Thyroid gland (tissue), 4 donors: ENCODE measurements at regions not wholly inside any gene's neighbourhood (a gene's known extent, or its start where the extent isn't known, plus 50 kb on each side); places are given as distances from the start of the nearest gene placed in this dataset.

Experiments used
- CTCF ChIP-seq, 6 experiments: fragments of 200-600 bp in 3 of 6; fragments of 450-650 bp in 3 of 6; sonication (generic) in 3 of 6; IDR thresholded peaks; one replicate each; pipeline ENCODE4 v1.5.1; 2016 to 2019; ENCODE audit warnings: antibody characterized with exemption in 6 of 6, mild to moderate bottlenecking in 2 of 6, inconsistent platforms in 1 of 6, moderate library complexity in 1 of 6
- POLR2A ChIP-seq, 2 donors: fragments of 450-650 bp; IDR thresholded peaks; one replicate each; pipeline ENCODE4 v1.6.1; 2017; ENCODE audit warnings: antibody characterized with exemption in 2 of 2, mild to moderate bottlenecking in 2 of 2, moderate library complexity in 1 of 2

DNA sequence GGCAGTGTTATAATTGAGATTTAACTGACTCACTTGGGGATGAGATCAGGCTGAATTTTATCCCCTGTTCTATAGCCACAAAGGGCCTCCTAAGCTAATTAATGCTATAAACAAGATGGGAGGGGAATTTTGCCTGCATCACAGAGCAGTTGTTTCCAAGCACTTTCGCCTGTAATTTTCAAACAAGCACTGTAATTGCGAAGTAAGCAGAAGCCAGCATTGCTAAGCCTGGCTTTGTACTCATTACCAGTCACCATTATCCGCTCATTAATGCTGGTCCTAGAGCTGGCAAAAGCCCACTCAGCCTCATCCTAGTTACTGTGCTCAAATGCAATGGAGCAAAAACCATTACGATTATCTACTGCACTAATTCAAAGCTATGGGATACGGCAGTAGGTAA, 356.6 kb upstream of the UBE2E2 start:
- TF ChIP-seq CTCF (IDR thresholded peaks at IDR 0.05) (no peak), POLR2A (IDR thresholded peaks at IDR 0.05) (no peak)
